ENCODE measurements at regions not wholly inside any gene's neighbourhood (a gene's known extent, or its start where the extent isn't known, plus 50 kb on each side); places are given as distances from the start of the nearest gene placed in this dataset.

DNA sequence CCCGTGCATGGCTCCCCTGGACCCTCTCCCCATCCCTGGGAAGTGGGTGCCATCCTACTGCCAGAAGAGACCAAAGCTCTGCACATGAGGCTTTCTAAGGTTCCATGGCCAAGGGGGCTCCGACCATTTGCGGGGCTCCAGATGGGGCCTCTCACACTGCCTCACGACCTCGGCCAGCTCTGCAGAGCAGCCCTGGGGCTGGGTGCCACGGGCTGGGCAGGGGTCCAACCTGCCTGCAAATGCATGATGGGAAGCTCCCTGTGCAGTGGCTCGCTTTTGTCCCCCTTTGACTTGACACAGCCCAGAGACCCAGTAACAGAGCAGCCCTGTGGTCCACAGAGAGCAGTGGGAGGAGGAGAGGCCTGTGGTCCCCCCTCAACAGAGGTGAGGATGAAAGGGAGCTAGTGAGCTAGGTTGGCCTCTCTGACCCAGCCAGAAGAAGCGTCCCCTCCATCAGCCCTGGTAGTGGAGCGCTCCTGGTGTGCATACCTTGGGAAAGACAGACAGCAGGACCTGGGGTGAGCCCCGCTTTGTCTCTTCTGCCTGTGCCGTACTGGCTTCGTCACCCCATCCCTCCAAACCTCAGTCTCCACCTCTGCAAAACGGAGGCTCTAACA, 174.1 kb downstream of the DDX1 start:
- CTCF ChIA-PET = no interaction called here
- intact Hi-C loops (cut with micrococcal nuclease; ENCODE audit: unreplicated experiment) = no loop called here
- BruUV-seq (replicated peaks) = no TSS peak

DNA sequence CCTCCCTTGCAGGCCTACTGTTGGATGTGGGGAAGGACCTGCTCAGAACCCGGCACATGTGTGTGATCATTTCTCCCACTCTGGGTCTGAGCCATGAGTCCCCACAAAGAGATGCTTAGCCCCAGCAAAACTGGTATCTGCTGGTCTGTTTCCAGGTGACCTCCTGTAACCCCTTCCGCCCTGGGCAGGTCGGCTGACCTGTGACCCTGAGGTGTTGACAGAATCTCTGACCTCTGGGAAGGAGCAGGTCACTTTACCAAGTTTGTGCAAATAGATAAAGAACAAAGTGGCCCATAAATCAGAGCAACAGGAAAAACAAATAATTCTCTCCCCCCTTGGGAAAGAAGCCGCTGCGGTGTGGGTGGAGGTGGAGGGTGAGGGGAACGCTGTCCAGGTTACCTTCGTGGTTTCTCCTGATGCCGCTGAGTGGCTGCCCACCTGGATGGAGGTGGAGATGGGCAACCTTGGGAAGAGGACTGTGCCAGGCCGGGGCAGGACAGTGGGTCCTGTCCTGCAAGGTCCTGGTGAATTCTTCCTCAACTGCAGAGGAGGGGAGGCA, 174.0 kb upstream of the MYCN start:
- BruUV-seq (replicated peaks) = no TSS peak
- intact Hi-C loops (cut with micrococcal nuclease; ENCODE audit: unreplicated experiment) = no loop called here
- H3K9me3 Mint-ChIP-seq (ENCODE audit: low read depth, unreplicated experiment) = no peaks in the 10 kb centered on the region

More for the DNA sequence above, 174.1 kb downstream of the DDX1 start:
- no peak overlapping the region for H3K4me3 Mint-ChIP-seq (ENCODE audit: low read depth, unreplicated experiment)
- H3K4me1 Mint-ChIP-seq (ENCODE audit: low read depth, unreplicated experiment) = no peaks in the 10 kb centered on the region
- no peaks in the 10 kb centered on the region for H3K36me3 Mint-ChIP-seq (ENCODE audit: insufficient read depth, unreplicated experiment)
- DNase-seq = no peak
- no peaks in the 10 kb centered on the region for H3K9me3 Mint-ChIP-seq (ENCODE audit: low read depth, unreplicated experiment)
- peaks cover 90% of the 10 kb centered on the region for H3K27me3 Mint-ChIP-seq (ENCODE audit: unreplicated experiment)
- TF ChIP-seq, protein P1, sequence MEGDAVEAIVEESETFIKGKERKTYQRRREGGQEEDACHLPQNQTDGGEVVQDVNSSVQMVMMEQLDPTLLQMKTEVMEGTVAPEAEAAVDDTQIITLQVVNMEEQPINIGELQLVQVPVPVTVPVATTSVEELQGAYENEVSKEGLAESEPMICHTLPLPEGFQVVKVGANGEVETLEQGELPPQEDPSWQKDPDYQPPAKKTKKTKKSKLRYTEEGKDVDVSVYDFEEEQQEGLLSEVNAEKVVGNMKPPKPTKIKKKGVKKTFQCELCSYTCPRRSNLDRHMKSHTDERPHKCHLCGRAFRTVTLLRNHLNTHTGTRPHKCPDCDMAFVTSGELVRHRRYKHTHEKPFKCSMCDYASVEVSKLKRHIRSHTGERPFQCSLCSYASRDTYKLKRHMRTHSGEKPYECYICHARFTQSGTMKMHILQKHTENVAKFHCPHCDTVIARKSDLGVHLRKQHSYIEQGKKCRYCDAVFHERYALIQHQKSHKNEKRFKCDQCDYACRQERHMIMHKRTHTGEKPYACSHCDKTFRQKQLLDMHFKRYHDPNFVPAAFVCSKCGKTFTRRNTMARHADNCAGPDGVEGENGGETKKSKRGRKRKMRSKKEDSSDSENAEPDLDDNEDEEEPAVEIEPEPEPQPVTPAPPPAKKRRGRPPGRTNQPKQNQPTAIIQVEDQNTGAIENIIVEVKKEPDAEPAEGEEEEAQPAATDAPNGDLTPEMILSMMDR (IDR thresholded peaks at IDR 0.05; ENCODE audit: unreplicated experiment) = no peak
- no peak overlapping the region for H3K27ac Mint-ChIP-seq (ENCODE audit: unreplicated experiment)

GRCh38 chr2:15766911-15767597, 173.3 kb upstream of the MYCN start:
- CTCF ChIA-PET = no interaction called here
- Mint-ChIP-seq H3K27ac (ENCODE audit: unreplicated experiment) (no peak overlapping the region), H3K36me3 (ENCODE audit: insufficient read depth, unreplicated experiment) (no peaks in the 10 kb centered on the region), H3K4me3 (ENCODE audit: low read depth, unreplicated experiment) (no peak overlapping the region), H3K9me3 (ENCODE audit: low read depth, unreplicated experiment) (no peaks in the 10 kb centered on the region), H3K27me3 (ENCODE audit: unreplicated experiment) (peaks cover 78% of the 10 kb centered on the region), H3K4me1 (ENCODE audit: low read depth, unreplicated experiment) (no peaks in the 10 kb centered on the region)
- intact Hi-C loops (cut with micrococcal nuclease; ENCODE audit: unreplicated experiment) = no loop called here
- TF ChIP-seq, protein P1 (IDR thresholded peaks at IDR 0.05; ENCODE audit: unreplicated experiment) = no peak
- no TSS peak for BruUV-seq (replicated peaks)
- DNase-seq = no peak

More for the DNA sequence above, 174.0 kb upstream of the MYCN start:
- H3K27me3 Mint-ChIP-seq (ENCODE audit: unreplicated experiment) = peaks cover 84% of the 10 kb centered on the region
- no peak overlapping the region for H3K27ac Mint-ChIP-seq (ENCODE audit: unreplicated experiment)
- DNase-seq = no peak
- CTCF ChIA-PET = no interaction called here
- no peaks in the 10 kb centered on the region for H3K4me1 Mint-ChIP-seq (ENCODE audit: low read depth, unreplicated experiment)
- TF ChIP-seq, protein P1 (IDR thresholded peaks at IDR 0.05; ENCODE audit: unreplicated experiment) = no peak
- no peaks in the 10 kb centered on the region for H3K36me3 Mint-ChIP-seq (ENCODE audit: insufficient read depth, unreplicated experiment)
- no peak overlapping the region for H3K4me3 Mint-ChIP-seq (ENCODE audit: low read depth, unreplicated experiment)

DNA sequence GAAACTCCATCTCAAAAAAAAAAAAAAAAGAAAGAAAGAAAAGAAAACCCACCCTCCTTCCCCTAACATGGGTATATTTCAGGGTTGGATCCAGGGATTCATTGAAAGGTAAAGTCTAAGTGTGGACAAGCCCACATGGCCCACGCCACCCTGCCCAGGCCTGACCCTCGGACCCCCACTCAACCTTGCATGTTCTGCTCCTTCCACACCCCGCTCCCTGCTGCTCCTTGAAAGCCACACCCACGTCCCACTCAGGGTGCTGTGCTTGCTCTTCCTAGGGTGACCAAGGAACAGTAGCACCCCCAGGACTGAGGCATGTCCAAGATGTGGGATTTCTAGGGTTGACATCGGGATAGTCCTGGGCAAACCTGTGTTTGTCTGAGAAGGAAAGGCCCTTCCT, 172.7 kb upstream of the MYCN start:
- TF ChIP-seq, protein P1 (IDR thresholded peaks at IDR 0.05; ENCODE audit: unreplicated experiment) = no peak
- no peak overlapping the region for H3K27ac Mint-ChIP-seq (ENCODE audit: unreplicated experiment)
- no peaks in the 10 kb centered on the region for H3K4me1 Mint-ChIP-seq (ENCODE audit: low read depth, unreplicated experiment)
- CTCF ChIA-PET = no interaction called here
- no peaks in the 10 kb centered on the region for H3K36me3 Mint-ChIP-seq (ENCODE audit: insufficient read depth, unreplicated experiment)
- no peak for DNase-seq
- peaks cover 78% of the 10 kb centered on the region for H3K27me3 Mint-ChIP-seq (ENCODE audit: unreplicated experiment)
- no peak overlapping the region for H3K4me3 Mint-ChIP-seq (ENCODE audit: low read depth, unreplicated experiment)
- intact Hi-C loops (cut with micrococcal nuclease; ENCODE audit: unreplicated experiment) = no loop called here
- H3K9me3 Mint-ChIP-seq (ENCODE audit: low read depth, unreplicated experiment) = no peaks in the 10 kb centered on the region
- BruUV-seq (replicated peaks) = no TSS peak

Measured in Calu3 (cell line).